Ovary (tissue), 3 donors: ENCODE measurements at regions not wholly inside any gene's neighbourhood (a gene's known extent, or its start where the extent isn't known, plus 50 kb on each side); places are given as distances from the start of the nearest gene placed in this dataset.

Experiments
- EP300 ChIP-seq: sonication (generic); formaldehyde crosslinking; IDR thresholded peaks from one replicate; pipeline ENCODE4 v1.6.1; 2017; ENCODE audit warnings: antibody characterized with exemption
- POLR2A ChIP-seq: fragments of 450-650 bp; IDR thresholded peaks from one replicate; pipeline ENCODE4 v1.6.1; 2017; ENCODE audit warnings: antibody characterized with exemption, mild to moderate bottlenecking, moderate library complexity
- TF ChIP-seq, protein P1 (sequence below), 3 donors: fragments of 450-650 bp in 2 of 3; fragments of 200-600 bp in 1 of 3; IDR thresholded peaks; one replicate each; pipeline versions ENCODE4 v1.5.1 to v1.8.0; 2016 to 2022; ENCODE audit warnings: antibody characterized with exemption in 3 of 3, mild to moderate bottlenecking in 1 of 3
- donor health status: DM: no; HTN: no; CAD: no.

DNA sequence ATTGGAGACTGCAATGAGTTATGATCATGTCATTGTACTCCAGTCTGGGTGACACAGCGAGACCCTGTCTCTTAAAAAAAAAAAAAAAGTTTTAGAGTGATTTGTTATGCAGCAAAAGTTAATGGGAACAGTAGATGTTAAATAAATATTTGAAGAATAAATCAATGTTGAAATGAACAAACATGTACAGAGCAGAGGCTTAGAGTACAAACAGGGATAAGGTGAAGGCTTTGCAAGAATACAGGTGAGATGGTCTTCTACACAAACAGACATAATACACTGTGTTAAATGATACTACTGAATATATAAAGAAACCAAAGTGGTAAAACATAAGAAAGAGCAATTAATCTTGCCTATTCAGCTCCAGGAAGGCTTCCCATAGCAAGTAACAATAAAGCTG, 265.4 kb downstream of the CNTN3 start:
- TF ChIP-seq, protein P1, sequence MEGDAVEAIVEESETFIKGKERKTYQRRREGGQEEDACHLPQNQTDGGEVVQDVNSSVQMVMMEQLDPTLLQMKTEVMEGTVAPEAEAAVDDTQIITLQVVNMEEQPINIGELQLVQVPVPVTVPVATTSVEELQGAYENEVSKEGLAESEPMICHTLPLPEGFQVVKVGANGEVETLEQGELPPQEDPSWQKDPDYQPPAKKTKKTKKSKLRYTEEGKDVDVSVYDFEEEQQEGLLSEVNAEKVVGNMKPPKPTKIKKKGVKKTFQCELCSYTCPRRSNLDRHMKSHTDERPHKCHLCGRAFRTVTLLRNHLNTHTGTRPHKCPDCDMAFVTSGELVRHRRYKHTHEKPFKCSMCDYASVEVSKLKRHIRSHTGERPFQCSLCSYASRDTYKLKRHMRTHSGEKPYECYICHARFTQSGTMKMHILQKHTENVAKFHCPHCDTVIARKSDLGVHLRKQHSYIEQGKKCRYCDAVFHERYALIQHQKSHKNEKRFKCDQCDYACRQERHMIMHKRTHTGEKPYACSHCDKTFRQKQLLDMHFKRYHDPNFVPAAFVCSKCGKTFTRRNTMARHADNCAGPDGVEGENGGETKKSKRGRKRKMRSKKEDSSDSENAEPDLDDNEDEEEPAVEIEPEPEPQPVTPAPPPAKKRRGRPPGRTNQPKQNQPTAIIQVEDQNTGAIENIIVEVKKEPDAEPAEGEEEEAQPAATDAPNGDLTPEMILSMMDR (IDR thresholded peaks at IDR 0.05), result no peak
- TF ChIP-seq POLR2A (no peak), EP300 (no peak)
